ENCODE measurements at regions not wholly inside any gene's neighbourhood (a gene's known extent, or its start where the extent isn't known, plus 50 kb on each side); places are given as distances from the start of the nearest gene placed in this dataset.
"Not testable (repeated sequence)": the region's sequence is repeated elsewhere in the genome, so short reads cannot be mapped to it uniquely, and the experiment has no call there.

- no peak for TF ChIP-seq CTCF (IDR thresholded peaks at IDR 0.05; ENCODE audit: unreplicated experiment)
- DNase-seq (ENCODE audit: low spot score, unreplicated experiment): no peak
- no peaks in the 10 kb centered on the region for H3K9me3 Mint-ChIP-seq (ENCODE audit: low read depth)
- H3K4me1 Mint-ChIP-seq (ENCODE audit: low read depth): peaks cover under 1% of the 10 kb centered on the region
- no peaks in the 10 kb centered on the region for H3K36me3 Mint-ChIP-seq (ENCODE audit: insufficient read depth)
- peaks cover 36% of the 10 kb centered on the region for H3K27me3 Mint-ChIP-seq
- H3K4me3 Mint-ChIP-seq (ENCODE audit: low read depth): no peak overlapping the region
- H3K27ac Mint-ChIP-seq: no peak overlapping the region
Measured at GRCh38 chr6:94562846-94563245, 1014.5 kb upstream of the MANEA start.

GRCh38 chr6:94559829-94560537, 1017.4 kb upstream of the MANEA start:
- DNase-seq (ENCODE audit: low spot score, unreplicated experiment): no peak
- no peak overlapping the region for H3K27ac Mint-ChIP-seq
- H3K27me3 Mint-ChIP-seq: peaks cover 61% of the 10 kb centered on the region
- H3K4me1 Mint-ChIP-seq (ENCODE audit: low read depth): peaks cover 3% of the 10 kb centered on the region
- H3K4me3 Mint-ChIP-seq (ENCODE audit: low read depth): no peak overlapping the region
- H3K36me3 Mint-ChIP-seq (ENCODE audit: insufficient read depth): no peaks in the 10 kb centered on the region
- H3K9me3 Mint-ChIP-seq (ENCODE audit: low read depth): no peaks in the 10 kb centered on the region
- TF ChIP-seq CTCF (IDR thresholded peaks at IDR 0.05; ENCODE audit: unreplicated experiment): no peak

GRCh38 chr6:94557207-94557606, 1020.1 kb upstream of the MANEA start:
- DNase-seq (ENCODE audit: low spot score, unreplicated experiment); H3K4me3 Mint-ChIP-seq (ENCODE audit: low read depth); H3K27ac Mint-ChIP-seq; H3K4me1 Mint-ChIP-seq (ENCODE audit: low read depth); H3K36me3 Mint-ChIP-seq (ENCODE audit: insufficient read depth); H3K9me3 Mint-ChIP-seq (ENCODE audit: low read depth): not testable (repeated sequence)
- H3K27me3 Mint-ChIP-seq: peaks cover 82% of the 10 kb centered on the region

GRCh38 chr6:94548201-94548600, 1029.1 kb upstream of the MANEA start:
- no peak overlapping the region for H3K4me3 Mint-ChIP-seq (ENCODE audit: low read depth)
- no peak for TF ChIP-seq CTCF (IDR thresholded peaks at IDR 0.05; ENCODE audit: unreplicated experiment)
- H3K27ac Mint-ChIP-seq: no peak overlapping the region
- H3K4me1 Mint-ChIP-seq (ENCODE audit: low read depth): no peaks in the 10 kb centered on the region
- no peaks in the 10 kb centered on the region for H3K36me3 Mint-ChIP-seq (ENCODE audit: insufficient read depth)
- no peak for DNase-seq (ENCODE audit: low spot score, unreplicated experiment)
- H3K9me3 Mint-ChIP-seq (ENCODE audit: low read depth): no peaks in the 10 kb centered on the region
- H3K27me3 Mint-ChIP-seq: peaks cover 18% of the 10 kb centered on the region

GRCh38 chr6:94535798-94536197, 1041.5 kb upstream of the MANEA start:
- H3K36me3 Mint-ChIP-seq (ENCODE audit: insufficient read depth): no peaks in the 10 kb centered on the region
- no peak overlapping the region for H3K4me3 Mint-ChIP-seq (ENCODE audit: low read depth)
- no peaks in the 10 kb centered on the region for H3K4me1 Mint-ChIP-seq (ENCODE audit: low read depth)
- H3K27me3 Mint-ChIP-seq: no peaks in the 10 kb centered on the region
- no peak overlapping the region for H3K27ac Mint-ChIP-seq
- peaks cover 3% of the 10 kb centered on the region for H3K9me3 Mint-ChIP-seq (ENCODE audit: low read depth)
- no peak for DNase-seq (ENCODE audit: low spot score, unreplicated experiment)
- TF ChIP-seq CTCF (IDR thresholded peaks at IDR 0.05; ENCODE audit: unreplicated experiment): no peak

- H3K4me1 Mint-ChIP-seq (ENCODE audit: low read depth): no peaks in the 10 kb centered on the region
- DNase-seq (ENCODE audit: low spot score, unreplicated experiment): no peak
- H3K27ac Mint-ChIP-seq: no peak overlapping the region
- no peak for TF ChIP-seq CTCF (IDR thresholded peaks at IDR 0.05; ENCODE audit: unreplicated experiment)
- peaks cover 7% of the 10 kb centered on the region for H3K9me3 Mint-ChIP-seq (ENCODE audit: low read depth)
- no peaks in the 10 kb centered on the region for H3K27me3 Mint-ChIP-seq
- no peak overlapping the region for H3K4me3 Mint-ChIP-seq (ENCODE audit: low read depth)
- H3K36me3 Mint-ChIP-seq (ENCODE audit: insufficient read depth): no peaks in the 10 kb centered on the region
Measured at GRCh38 chr6:94511502-94512088, 1065.7 kb upstream of the MANEA start.

All from progenitor cell of endocrine pancreas (in vitro differentiated cells).